CD4-positive, alpha-beta T cell treated with Interleukin-21 for 1 hour (primary cell): ENCODE measurements at regions not wholly inside any gene's neighbourhood (a gene's known extent, or its start where the extent isn't known, plus 50 kb on each side); places are given as distances from the start of the nearest gene placed in this dataset.

Source experiments
- DNase-seq: peaks from one replicate; pipeline ENCODE4 v3.0.0-alpha.2; 2020

- no peak for DNase-seq
Measured at GRCh38 chr18:10009321-10010144, 95.7 kb downstream of the VAPA start.

- DNase-seq: no peak
Measured at GRCh38 chr18:10010611-10011015, 96.8 kb downstream of the VAPA start.

DNA sequence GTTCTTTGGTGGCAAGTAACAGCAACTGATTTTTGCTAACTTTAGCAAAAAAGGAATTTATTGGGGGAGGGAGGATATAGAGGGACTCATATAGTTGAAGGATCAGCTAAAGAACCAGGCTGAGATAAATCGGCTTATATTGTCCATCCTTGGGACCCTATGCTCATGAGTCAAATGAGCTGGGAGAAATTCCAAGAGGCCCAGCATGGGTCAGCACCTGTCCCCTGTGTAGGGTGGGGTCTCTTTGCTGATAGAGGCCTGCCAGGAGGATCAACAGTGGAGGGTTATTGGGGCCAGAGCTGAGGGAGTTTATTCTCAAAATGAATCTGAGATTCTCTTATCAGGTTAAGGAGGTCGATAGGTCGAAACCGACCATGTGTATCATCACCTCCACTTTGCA is 97.2 kb downstream of the VAPA start:
- DNase-seq: no peak

GRCh38 chr18:10011751-10012150 is 97.9 kb downstream of the VAPA start:
- DNase-seq: no peak

- DNase-seq: no peak
Measured at GRCh38 chr18:10012526-10012925, 98.7 kb downstream of the VAPA start.

- no peak for DNase-seq
Measured at GRCh38 chr18:10013621-10014543, 100.1 kb downstream of the VAPA start.

DNA sequence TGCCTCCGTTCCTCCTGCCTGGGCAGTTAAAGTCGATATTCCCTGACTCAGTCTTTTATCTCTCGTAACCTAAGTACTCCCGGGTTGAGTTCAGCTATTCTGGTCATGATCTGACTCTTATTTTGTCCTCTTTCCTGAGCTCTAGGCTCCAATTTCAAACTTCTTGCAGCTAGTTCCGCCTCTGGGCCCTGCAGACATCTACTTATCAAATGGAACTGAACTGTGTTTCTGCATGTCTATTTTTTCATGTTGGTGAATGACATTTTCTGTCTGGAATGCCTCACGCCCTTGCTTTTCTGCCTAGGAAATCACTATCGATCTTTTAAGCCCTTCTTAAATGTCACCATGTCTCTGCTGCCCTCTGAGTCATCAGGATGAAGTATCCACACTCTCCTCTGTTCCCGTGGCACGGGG is 101.5 kb downstream of the VAPA start:
- DNase-seq: no peak

- DNase-seq: no peak
Measured at GRCh38 chr18:10015941-10016819, 102.4 kb downstream of the VAPA start.

DNA sequence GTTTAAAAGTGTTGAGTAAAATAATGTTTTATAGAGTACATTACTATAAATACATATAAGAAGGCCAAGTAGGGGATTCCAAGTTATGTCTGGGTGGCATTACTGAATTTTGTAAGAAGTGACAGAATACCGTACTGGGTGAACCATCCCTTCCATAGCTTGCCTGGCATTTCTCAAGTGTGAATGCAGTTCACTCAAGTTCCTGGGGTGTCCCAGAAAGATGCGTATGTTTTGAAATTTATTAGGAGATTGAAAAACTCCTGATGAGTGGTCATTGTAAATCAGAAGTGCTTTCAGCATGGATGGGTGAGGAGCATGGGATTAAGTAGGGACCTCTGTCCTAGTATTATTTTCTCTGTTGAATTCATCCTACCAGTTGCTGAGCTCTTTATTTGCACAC is 103.2 kb downstream of the VAPA start:
- DNase-seq: no peak

DNA sequence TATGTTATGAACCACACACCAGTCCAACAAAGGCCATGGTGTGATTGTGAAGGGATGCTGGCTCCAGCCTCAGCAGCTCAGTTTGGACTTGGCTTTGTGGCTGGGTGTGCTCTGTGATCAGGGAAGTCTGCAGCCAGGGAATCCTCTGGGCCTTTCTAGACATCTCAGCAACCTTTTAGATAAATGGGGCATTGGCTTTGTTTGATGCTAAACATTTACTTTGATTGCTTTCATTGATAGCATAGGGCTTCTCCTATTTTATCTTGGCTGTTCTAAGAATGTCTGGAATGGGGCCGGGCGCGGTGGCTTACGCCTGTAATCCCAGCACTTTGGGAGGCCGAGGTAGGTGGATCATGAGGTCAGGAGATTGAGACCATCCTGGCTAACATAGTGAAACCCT is 104.5 kb downstream of the VAPA start:
- no peak for DNase-seq

GRCh38 chr18:10020171-10020570 is 106.4 kb downstream of the VAPA start:
- DNase-seq: no peak

DNA sequence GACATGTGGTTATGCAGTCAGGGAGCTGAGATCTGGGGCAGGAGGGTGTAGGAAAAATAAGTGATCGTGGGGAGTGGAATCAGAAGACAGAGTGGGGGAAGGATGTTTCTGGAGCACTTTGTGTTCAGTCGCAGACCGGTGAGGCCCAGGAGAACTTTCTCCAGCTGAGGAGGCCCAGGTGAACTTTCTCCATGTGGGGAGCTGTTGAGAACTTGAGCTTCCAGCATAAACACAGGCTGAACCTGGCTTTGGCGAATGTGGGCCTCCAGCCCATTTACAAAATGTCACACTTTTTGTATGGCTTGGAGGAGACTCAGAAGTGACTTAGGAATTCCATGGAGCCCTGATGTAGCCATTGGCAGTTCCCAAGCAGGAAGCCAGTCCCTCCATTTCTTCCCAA is 108.5 kb downstream of the VAPA start:
- no peak for DNase-seq

DNA sequence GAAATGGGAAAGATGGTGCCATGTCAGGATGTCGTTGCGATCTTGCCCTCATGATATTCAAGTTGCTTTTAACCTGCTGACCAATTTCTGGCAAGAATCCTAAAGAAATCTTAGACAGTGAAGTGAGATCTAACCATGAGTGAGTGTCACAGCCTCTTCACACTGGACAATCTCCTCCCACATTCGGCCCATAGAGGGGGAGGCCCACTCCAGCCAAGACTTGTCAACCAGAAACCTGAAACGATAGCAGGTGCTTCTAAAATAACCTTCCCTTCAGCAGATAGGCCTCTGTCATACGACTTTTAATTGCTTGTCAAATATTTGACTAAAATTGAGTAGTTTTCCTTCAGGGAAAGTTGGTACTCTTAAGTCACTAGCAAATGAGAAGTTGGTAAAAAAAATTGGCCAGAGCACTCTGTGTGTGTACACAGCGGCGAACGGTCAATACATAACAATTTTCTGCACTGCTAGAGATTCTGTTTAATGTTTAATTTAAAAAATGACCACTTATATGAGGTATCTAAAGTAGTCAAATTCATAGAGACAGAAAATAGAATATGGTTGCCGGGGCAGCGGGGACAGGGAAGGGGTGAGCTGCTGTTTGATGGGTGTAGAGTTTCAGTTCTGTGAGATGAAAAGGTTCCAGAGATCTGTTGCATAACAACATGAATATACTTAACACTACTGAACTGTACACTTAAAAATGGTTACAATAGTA is 110.2 kb downstream of the VAPA start:
- no peak for DNase-seq

- no peak for DNase-seq
Measured at GRCh38 chr18:10025711-10026670, 112.2 kb downstream of the VAPA start.

DNA sequence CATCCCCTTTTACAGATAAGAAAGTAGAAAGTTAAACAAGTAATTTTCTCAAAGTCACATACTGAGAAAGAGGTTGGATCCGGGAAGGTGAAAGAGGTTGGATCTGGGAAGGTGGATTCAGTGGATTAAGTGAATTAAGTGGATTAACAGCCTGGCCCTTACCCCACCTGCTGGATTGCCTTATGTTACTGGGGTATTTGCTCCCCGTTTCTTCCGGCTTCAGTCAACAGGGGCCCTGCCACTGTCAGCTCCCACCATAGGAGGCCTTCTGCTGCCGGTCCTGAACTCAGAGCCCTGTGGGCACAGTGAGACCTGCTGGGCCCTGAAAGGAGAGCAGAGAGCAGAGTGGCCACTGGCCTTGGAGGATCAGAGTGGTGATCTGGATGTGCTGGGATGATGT is 113.2 kb downstream of the VAPA start:
- DNase-seq: no peak

DNA sequence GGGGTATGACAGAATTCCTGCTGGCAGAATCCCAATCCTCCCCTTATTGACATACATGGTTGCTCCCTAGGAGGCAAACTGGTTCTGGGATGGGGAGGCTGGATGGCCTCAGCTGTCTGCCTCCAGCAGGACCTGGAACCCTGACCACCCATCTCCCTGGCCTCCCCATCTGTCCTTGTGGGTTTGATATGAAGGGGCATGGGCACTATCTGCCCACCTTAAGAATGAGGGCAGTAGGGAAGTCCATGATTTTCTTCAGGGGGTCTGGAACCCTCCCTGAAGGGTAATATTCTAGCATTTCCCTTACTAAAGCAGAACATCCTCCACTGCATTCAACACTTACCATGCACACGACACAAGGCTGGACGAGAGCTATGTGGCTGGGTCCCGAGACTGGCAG is 113.6 kb downstream of the VAPA start:
- DNase-seq: no peak

DNA sequence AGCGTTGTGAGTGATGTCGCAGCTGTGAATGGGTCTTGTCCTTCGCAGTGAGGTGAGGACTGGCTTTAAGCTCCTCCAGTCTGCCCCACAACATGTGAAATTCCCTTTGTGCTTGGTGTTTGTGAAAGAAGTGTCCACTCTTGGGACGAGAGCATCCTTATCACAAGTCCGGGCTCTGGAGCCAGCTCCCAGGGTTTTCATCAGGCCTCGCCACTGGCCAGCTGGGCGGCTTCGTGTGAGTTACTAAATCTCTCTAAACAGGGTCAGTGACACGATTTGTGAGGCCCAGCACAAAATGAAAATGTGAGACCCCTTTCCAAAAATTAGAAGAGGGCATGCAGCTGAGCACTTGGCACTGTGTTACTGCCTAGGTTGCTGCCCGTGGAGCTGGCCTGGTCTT is 115.9 kb downstream of the VAPA start:
- DNase-seq: no peak

GRCh38 chr18:10030816-10031541 is 117.2 kb downstream of the VAPA start:
- no peak for DNase-seq

DNA sequence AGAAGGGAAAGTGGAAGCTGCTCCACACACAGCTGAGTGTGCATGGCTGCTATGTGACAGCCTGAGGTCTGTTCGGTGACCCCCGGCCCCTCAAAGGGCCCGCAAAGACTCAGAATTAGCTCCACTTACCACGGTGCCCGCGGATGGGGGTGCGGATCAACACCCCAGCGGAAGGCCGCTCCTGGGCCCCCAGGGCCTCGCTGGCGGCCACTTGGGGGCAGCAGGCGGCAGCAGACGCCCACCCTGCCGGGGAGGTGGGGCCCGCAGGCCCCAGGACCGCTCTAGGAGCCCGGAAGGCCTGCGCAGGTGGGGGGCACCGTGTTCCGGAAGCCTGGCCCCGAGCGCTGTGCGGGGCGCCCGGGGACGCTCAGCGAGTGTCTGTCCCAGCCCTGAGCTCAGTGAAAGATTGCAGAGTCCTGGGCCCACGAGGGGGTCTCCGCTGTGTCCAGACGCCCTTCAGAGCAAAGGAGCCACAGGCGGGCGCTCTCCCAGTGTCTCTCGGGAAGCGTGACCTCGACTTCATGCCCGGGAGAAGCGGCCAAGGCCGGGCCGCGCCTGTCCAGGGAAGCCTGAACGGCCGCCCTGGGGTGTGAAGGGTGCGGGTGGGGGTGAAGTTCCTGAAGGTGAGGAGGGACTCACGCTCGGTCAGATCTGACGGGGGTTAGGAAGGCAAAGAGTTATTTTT is 118.7 kb downstream of the VAPA start:
- no peak for DNase-seq

GRCh38 chr18:10033016-10033399 is 119.2 kb downstream of the VAPA start:
- no peak for DNase-seq
